Right cardiac atrium (tissue), 5 donors: ENCODE measurements at regions not wholly inside any gene's neighbourhood (a gene's known extent, or its start where the extent isn't known, plus 50 kb on each side); places are given as distances from the start of the nearest gene placed in this dataset.

Source experiments
- ATAC-seq, 2 donors: fragments of 200-7000 bp; cut with Tn5 transposase; one replicate each; pipeline versions ENCODE4 v1.8.0 to v1.9.1; 2020; ENCODE audit warnings: moderate library complexity in 2 of 2, mild to moderate bottlenecking in 1 of 2
- DNase-seq, 3 donors: peaks; one replicate each; pipeline ENCODE4 v3.0.0-alpha.2; 2020
- H3K27ac ChIP-seq: one replicate; pipeline ENCODE4 v1.5.1; 2013; ENCODE audit warnings: mild to moderate bottlenecking, low read length, control low read depth, moderate library complexity
- H3K27me3 ChIP-seq: one replicate; pipeline ENCODE4 v1.6.1; 2013; ENCODE audit not compliant: control insufficient read depth, insufficient read depth
- H3K4me1 ChIP-seq: one replicate; pipeline ENCODE4 v1.6.1; 2013; ENCODE audit warnings: low read length; ENCODE audit not compliant: control insufficient read depth, insufficient read depth
- H3K4me3 ChIP-seq: one replicate; pipeline ENCODE4 v1.5.1; 2013; ENCODE audit warnings: low read length, control low read depth
- H3K9me3 ChIP-seq: one replicate; pipeline ENCODE4 v1.6.1; 2013; ENCODE audit warnings: low read length; ENCODE audit not compliant: control insufficient read depth
- WGBS: extraction: QIAGEN DNeasy Blood & Tissue Kit; methylation state at CpG from one replicate; pipeline ENCODE4 v1.1.7; 2013; 5-methylcytosine and 5-hydroxymethylcytosine counted together
- intact Hi-C, 4 donors: fragments of 100-400 bp; cut with DNase I; formaldehyde crosslinking; loops; one replicate each; pipeline versions ENCODE4 v1.11.0 to v1.14.0; 2022 to 2023
- donor health status: healthy with polysubstance abuse.
- donor health status: DM: no; HTN: yes; CAD: no.
- donor health status: DM: no; HTN: no; CAD: no.
- donor health status: DM: no; HTN: yes; CAD: no; lungs with severe emphysema.
- donor health status: DM: yes; HTN: yes; CAD: no.

GRCh38 chr2:234763002-234763873 is 188.6 kb upstream of the SH3BP4 start:
- H3K27ac ChIP-seq: no peak overlapping the region
- 54% methylated on average over 13 of the region's 13 CpGs for WGBS

DNA sequence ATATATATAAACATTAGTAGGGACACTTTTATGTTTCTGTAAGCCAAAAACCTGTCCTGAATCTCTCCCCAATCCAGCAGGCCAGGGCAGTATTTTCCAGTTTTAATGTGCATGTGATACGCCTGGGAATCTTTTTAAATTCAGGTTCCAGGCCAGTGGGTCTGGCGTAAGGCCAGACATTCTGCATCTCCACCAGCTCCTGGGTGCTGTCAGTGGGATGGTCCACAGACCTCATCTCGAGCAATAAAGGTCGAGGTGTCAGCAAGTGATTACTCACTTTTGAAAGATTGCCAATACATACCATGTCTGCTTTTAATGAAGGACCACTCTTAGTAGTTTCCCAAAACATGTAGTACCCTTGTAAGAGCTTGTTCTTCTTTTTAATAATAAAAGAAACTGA is 189.9 kb upstream of the SH3BP4 start:
- H3K4me1 ChIP-seq: no peaks in the 10 kb centered on the region
- 49% methylated on average over 4 of the region's 4 CpGs for WGBS
- no peak overlapping the region for H3K4me3 ChIP-seq
- H3K27me3 ChIP-seq: no peaks in the 10 kb centered on the region
- ATAC-seq (no peak), DNase-seq (no peak)
- intact Hi-C loops: no loop called here
- no peak overlapping the region for H3K27ac ChIP-seq
- no peaks in the 10 kb centered on the region for H3K9me3 ChIP-seq

More at GRCh38 chr2:234763002-234763873, 188.6 kb upstream of the SH3BP4 start:
- no peaks in the 10 kb centered on the region for H3K9me3 ChIP-seq
- no peak overlapping the region for H3K4me3 ChIP-seq
- ATAC-seq (no peak), DNase-seq (no peak)
- H3K27me3 ChIP-seq: no peaks in the 10 kb centered on the region
- no peaks in the 10 kb centered on the region for H3K4me1 ChIP-seq
- intact Hi-C loops: no loop called here

- H3K27ac ChIP-seq: no peak overlapping the region
- intact Hi-C loops: no loop called here
- H3K27me3 ChIP-seq: no peaks in the 10 kb centered on the region
- 81% methylated on average over 8 of the region's 8 CpGs for WGBS
- no peaks in the 10 kb centered on the region for H3K9me3 ChIP-seq
- H3K4me3 ChIP-seq: no peak overlapping the region
- no peak for DNase-seq
- no peaks in the 10 kb centered on the region for H3K4me1 ChIP-seq
- no peak for ATAC-seq
Observed at GRCh38 chr2:234754126-234754525, 197.7 kb upstream of the SH3BP4 start.

DNA sequence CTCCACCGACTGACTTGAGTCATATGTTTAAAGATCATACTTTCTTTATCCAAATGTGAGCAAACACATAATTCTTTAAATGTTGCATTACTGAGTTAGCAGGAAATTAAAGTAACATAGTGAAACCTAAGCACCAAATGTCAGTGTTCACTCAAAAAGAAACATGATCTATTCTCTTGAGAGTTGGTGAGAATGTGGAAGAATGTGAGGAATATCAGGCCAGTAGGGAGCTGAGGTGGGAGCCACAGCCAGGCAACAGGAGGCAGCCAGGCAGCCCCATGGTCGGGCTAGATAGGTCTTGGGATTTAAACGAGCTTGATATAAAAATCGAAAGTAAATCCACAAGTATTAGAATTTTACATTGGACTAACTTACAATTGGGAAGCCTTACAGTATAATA is 198.1 kb upstream of the SH3BP4 start:
- intact Hi-C loops: no loop called here
- DNase-seq (no peak), ATAC-seq (no peak)
- no peaks in the 10 kb centered on the region for H3K27me3 ChIP-seq
- H3K27ac ChIP-seq: no peak overlapping the region
- no peaks in the 10 kb centered on the region for H3K4me1 ChIP-seq
- WGBS: 60% methylated on average over 4 of the region's 4 CpGs
- no peaks in the 10 kb centered on the region for H3K9me3 ChIP-seq
- no peak overlapping the region for H3K4me3 ChIP-seq

- no peaks in the 10 kb centered on the region for H3K27me3 ChIP-seq
- H3K27ac ChIP-seq: no peak overlapping the region
- DNase-seq: no peak
- no peak for ATAC-seq
- 93% methylated on average over 3 of the region's 3 CpGs for WGBS
- no peaks in the 10 kb centered on the region for H3K4me1 ChIP-seq
- H3K4me3 ChIP-seq: no peak overlapping the region
- no peaks in the 10 kb centered on the region for H3K9me3 ChIP-seq
- intact Hi-C loops: no loop called here
Observed at GRCh38 chr2:234752966-234753365, 198.9 kb upstream of the SH3BP4 start.

GRCh38 chr2:234751275-234751973 is 200.4 kb upstream of the SH3BP4 start:
- WGBS: 59% methylated on average over 3 of the region's 3 CpGs
- no peak overlapping the region for H3K27ac ChIP-seq
- no peaks in the 10 kb centered on the region for H3K27me3 ChIP-seq
- H3K4me3 ChIP-seq: no peak overlapping the region
- intact Hi-C loops: no loop called here
- no peak for ATAC-seq
- no peak for DNase-seq
- H3K4me1 ChIP-seq: no peaks in the 10 kb centered on the region
- no peaks in the 10 kb centered on the region for H3K9me3 ChIP-seq

GRCh38 chr2:234747833-234748559 is 203.8 kb upstream of the SH3BP4 start:
- WGBS: 91% methylated on average over 3 of the region's 3 CpGs

GRCh38 chr2:234747032-234747431 is 204.8 kb upstream of the SH3BP4 start:
- Histone ChIP-seq H3K27ac (no peak overlapping the region), H3K9me3 (no peaks in the 10 kb centered on the region), H3K4me3 (no peak overlapping the region), H3K4me1 (no peaks in the 10 kb centered on the region), H3K27me3 (no peaks in the 10 kb centered on the region)
- intact Hi-C loops: no loop called here
- no peak for DNase-seq
- ATAC-seq: no peak

More at GRCh38 chr2:234747833-234748559, 203.8 kb upstream of the SH3BP4 start:
- no peaks in the 10 kb centered on the region for H3K9me3 ChIP-seq
- DNase-seq: no peak
- no peaks in the 10 kb centered on the region for H3K4me1 ChIP-seq
- ATAC-seq: no peak
- intact Hi-C loops: no loop called here
- no peak overlapping the region for H3K4me3 ChIP-seq
- H3K27me3 ChIP-seq: no peaks in the 10 kb centered on the region
- H3K27ac ChIP-seq: no peak overlapping the region

GRCh38 chr2:234745347-234745746 is 206.5 kb upstream of the SH3BP4 start:
- Histone ChIP-seq H3K4me1 (no peaks in the 10 kb centered on the region), H3K4me3 (no peak overlapping the region), H3K9me3 (no peaks in the 10 kb centered on the region), H3K27ac (no peak overlapping the region), H3K27me3 (no peaks in the 10 kb centered on the region)
- 86% methylated on average over 1 of the region's 1 CpG for WGBS
- DNase-seq (no peak), ATAC-seq (no peak)
- intact Hi-C loops: no loop called here

GRCh38 chr2:234741976-234742375 is 209.8 kb upstream of the SH3BP4 start:
- Histone ChIP-seq H3K4me3 (no peak overlapping the region), H3K4me1 (no peaks in the 10 kb centered on the region), H3K9me3 (no peaks in the 10 kb centered on the region), H3K27ac (no peak overlapping the region), H3K27me3 (no peaks in the 10 kb centered on the region)
- ATAC-seq (no peak), DNase-seq (no peak)
- intact Hi-C loops: no loop called here

DNA sequence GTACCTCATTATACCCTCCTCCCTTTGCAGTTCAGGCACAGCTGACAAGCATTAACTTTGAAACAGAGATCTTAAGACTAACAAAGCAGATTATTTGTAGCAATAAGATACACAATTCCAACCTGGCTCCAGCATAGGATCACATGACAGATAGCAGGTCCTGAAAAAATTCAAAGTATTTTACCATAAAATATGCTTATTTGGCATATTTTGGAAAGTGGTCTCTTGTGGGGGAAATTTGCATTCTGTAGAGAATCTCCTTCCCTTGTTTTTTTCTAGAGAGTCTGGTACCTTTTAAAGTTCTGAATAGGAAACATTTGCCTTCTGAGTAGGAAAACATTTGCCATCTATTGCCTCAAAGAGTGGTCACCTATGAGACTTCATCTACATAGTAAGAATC is 212.8 kb upstream of the SH3BP4 start:
- DNase-seq (no peak), ATAC-seq (no peak)
- no peaks in the 10 kb centered on the region for H3K9me3 ChIP-seq
- H3K4me3 ChIP-seq: no peak overlapping the region
- H3K4me1 ChIP-seq: no peaks in the 10 kb centered on the region
- intact Hi-C loops: no loop called here
- H3K27me3 ChIP-seq: no peaks in the 10 kb centered on the region
- H3K27ac ChIP-seq: no peak overlapping the region
